KMS-11 (cell line): ENCODE measurements at regions not wholly inside any gene's neighbourhood (a gene's known extent, or its start where the extent isn't known, plus 50 kb on each side); places are given as distances from the start of the nearest gene placed in this dataset.

Experiments used
- H2AFZ ChIP-seq: fragments of 200-600 bp; sonication (generic); 2 replicates; pipeline ENCODE4 v1.6.1; 2016; ENCODE audit warnings: antibody characterized with exemption, mixed run types, low read depth
- H3K27ac ChIP-seq: fragments of 200-600 bp; sonication (generic); 2 replicates; pipeline ENCODE4 v1.6.1; 2016; ENCODE audit warnings: mild to moderate bottlenecking, mixed run types
- H3K27me3 ChIP-seq: fragments of 200-600 bp; sonication (generic); 2 replicates; pipeline ENCODE4 v1.6.1; 2017; ENCODE audit warnings: mild to moderate bottlenecking, low read depth, mixed run types, moderate library complexity; ENCODE audit not compliant: insufficient read depth
- H3K36me3 ChIP-seq: fragments of 200-600 bp; sonication (generic); 2 replicates; pipeline ENCODE4 v1.6.1; 2017; ENCODE audit warnings: mild to moderate bottlenecking, mixed run types; ENCODE audit not compliant: insufficient read depth
- H3K4me1 ChIP-seq: fragments of 200-600 bp; sonication (generic); 2 replicates; pipeline ENCODE4 v1.6.1; 2016; ENCODE audit warnings: mild to moderate bottlenecking, low read depth, mixed run types; ENCODE audit not compliant: poor library complexity, severe bottlenecking
- H3K4me2 ChIP-seq: fragments of 200-600 bp; sonication (generic); 2 replicates; pipeline ENCODE4 v1.7.0; 2016; ENCODE audit warnings: mild to moderate bottlenecking, mixed run types
- H3K4me3 ChIP-seq: fragments of 200-600 bp; sonication (generic); IDR thresholded peaks from 2 replicates; pipeline ENCODE4 v1.6.1; 2017; ENCODE audit warnings: low read depth, low read length, mixed read lengths; ENCODE audit not compliant: insufficient read depth
- H3K79me2 ChIP-seq: fragments of 200-600 bp; sonication (generic); 2 replicates; pipeline ENCODE4 v1.6.1; 2016; ENCODE audit warnings: low read depth, mixed run types; ENCODE audit not compliant: insufficient read depth
- H3K9ac ChIP-seq: fragments of 200-600 bp; sonication (generic); 2 replicates; pipeline ENCODE4 v1.6.1; 2016; ENCODE audit warnings: mild to moderate bottlenecking, mixed run types
- H4K20me1 ChIP-seq: fragments of 200-600 bp; sonication (generic); 2 replicates; pipeline ENCODE4 v1.6.1; 2016; ENCODE audit warnings: mild to moderate bottlenecking, mixed run types; ENCODE audit not compliant: insufficient read depth
- CTCF ChIP-seq: fragments of 200-600 bp; sonication (generic); conservative IDR thresholded peaks from 2 replicates; pipeline ENCODE4 v1.6.1; 2017; ENCODE audit warnings: low read depth, mild to moderate bottlenecking, antibody characterized with exemption, low read length, moderate library complexity, mixed read lengths

GRCh38 chr4:63460075-63460474, 949.2 kb downstream of the TECRL start:
- no peak for TF ChIP-seq CTCF
- H3K9ac ChIP-seq = no peak overlapping the region
- H3K27me3 ChIP-seq = no peaks in the 10 kb centered on the region

GRCh38 chr4:63459329-63459728, 949.9 kb downstream of the TECRL start:
- Histone ChIP-seq H3K4me2 (no peak overlapping the region), H3K27ac (no peak overlapping the region)

More at GRCh38 chr4:63460075-63460474, 949.2 kb downstream of the TECRL start:
- Histone ChIP-seq H3K4me2 (0 out of 2 replicates have a peak overlapping the region, but pooled peaks have one; percentile 3), H3K4me1 (peaks cover 24% of the 10 kb centered on the region), H4K20me1 (no peaks in the 10 kb centered on the region), H3K36me3 (no peaks in the 10 kb centered on the region), H2AFZ (peak overlapping the region; percentile 11; the same call in 1 of the 2 replicates), H3K4me3 (no peak overlapping the region), H3K79me2 (no peaks in the 10 kb centered on the region), H3K27ac (0 out of 2 replicates have a peak overlapping the region, but pooled peaks have one; percentile 12)

GRCh38 chr4:63458010-63458409, 951.2 kb downstream of the TECRL start:
- no peak overlapping the region for H3K27ac ChIP-seq

More at GRCh38 chr4:63459329-63459728, 949.9 kb downstream of the TECRL start:
- peaks cover 24% of the 10 kb centered on the region for H3K4me1 ChIP-seq
- no peaks in the 10 kb centered on the region for H3K36me3 ChIP-seq
- H4K20me1 ChIP-seq = no peaks in the 10 kb centered on the region
- no peak overlapping the region for H3K4me3 ChIP-seq
- no peak overlapping the region for H2AFZ ChIP-seq
- H3K79me2 ChIP-seq = no peaks in the 10 kb centered on the region
- no peak for TF ChIP-seq CTCF
- H3K27me3 ChIP-seq = no peaks in the 10 kb centered on the region
- H3K9ac ChIP-seq = no peak overlapping the region

DNA sequence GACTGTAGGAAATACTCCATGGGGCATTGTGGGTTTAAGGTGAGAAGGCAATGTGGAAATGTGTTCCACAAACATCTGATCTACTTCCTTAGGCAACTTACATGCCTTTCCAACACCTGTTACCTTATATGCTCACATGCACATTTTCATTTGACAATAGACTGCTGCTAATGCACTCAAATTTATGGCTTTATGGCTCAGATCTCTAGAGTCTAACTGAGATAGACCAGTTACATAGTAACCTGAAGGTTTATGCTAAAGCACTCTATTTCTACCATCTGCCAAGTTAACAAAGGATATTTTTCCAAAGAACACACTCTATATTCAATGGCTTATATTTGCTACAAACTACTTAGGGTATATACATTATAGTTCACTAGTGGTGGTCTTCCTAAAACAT, 969.0 kb downstream of the TECRL start:
- no peaks in the 10 kb centered on the region for H4K20me1 ChIP-seq
- H3K27me3 ChIP-seq = no peaks in the 10 kb centered on the region
- H3K4me1 ChIP-seq = peaks cover 8% of the 10 kb centered on the region
- H2AFZ ChIP-seq = no peak overlapping the region
- no peaks in the 10 kb centered on the region for H3K36me3 ChIP-seq
- no peaks in the 10 kb centered on the region for H3K79me2 ChIP-seq
- no peak for TF ChIP-seq CTCF
- H3K4me2 ChIP-seq = no peak overlapping the region
- no peak overlapping the region for H3K27ac ChIP-seq
- no peak overlapping the region for H3K4me3 ChIP-seq
- no peak overlapping the region for H3K9ac ChIP-seq

More at GRCh38 chr4:63458010-63458409, 951.2 kb downstream of the TECRL start:
- H3K36me3 ChIP-seq = no peaks in the 10 kb centered on the region
- no peaks in the 10 kb centered on the region for H3K79me2 ChIP-seq
- no peak overlapping the region for H3K4me3 ChIP-seq
- no peak for TF ChIP-seq CTCF
- H3K9ac ChIP-seq = no peak overlapping the region
- H4K20me1 ChIP-seq = no peaks in the 10 kb centered on the region
- no peaks in the 10 kb centered on the region for H3K27me3 ChIP-seq
- H3K4me1 ChIP-seq = peaks cover 24% of the 10 kb centered on the region
- H3K4me2 ChIP-seq = no peak overlapping the region
- H2AFZ ChIP-seq = no peak overlapping the region
